ENCODE measurements at regions not wholly inside any gene's neighbourhood (a gene's known extent, or its start where the extent isn't known, plus 50 kb on each side); places are given as distances from the start of the nearest gene placed in this dataset.

DNA sequence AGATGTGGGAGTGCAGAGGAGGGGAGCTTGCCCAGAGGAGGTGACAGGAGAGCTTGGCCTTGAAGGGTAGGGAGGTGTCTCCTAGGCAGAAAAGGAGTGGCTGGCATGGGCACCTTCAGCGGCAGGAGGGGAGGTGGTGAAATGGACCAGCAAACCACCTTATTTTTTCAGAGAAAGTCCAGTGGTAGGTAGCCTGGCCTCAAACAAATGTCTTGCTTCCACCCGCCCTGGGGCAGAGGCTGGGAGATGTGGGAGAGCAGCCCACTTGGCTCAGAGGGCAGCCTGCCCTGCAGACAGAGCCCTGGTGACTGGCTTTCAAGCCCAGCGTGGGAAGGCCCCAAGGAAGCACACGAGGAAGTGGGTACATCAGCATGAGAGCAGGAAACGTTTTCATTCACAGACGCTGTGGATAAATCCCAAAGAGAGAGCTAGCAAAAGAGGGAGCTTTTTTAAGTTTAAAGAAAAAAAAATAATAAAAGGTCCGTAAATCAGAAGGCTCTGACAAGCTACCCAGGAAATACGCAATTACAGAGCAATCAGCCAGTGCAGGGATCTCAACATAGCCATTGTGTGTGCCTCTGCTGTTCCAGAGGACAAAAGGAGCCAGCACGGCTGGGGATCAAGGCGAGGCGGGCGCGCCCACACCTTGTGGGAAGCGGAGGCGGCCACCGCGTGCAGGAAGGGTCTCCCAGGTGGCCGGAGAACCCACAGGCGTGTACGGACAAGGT, 238.7 kb upstream of the PLET1 start:
- H3K27me3 ChIP-seq (ENCODE audit: low read depth, low read length) = no peaks in the 10 kb centered on the region

GRCh38 chr11:112499881-112500204, 239.2 kb upstream of the PLET1 start:
- Histone ChIP-seq H3K27ac (ENCODE audit: low read length) (no peak overlapping the region), H3K4me3 (ENCODE audit: low read depth in 1 of 2, low read length in 2 of 2) (no peak overlapping the region), H3K36me3 (ENCODE audit: control insufficient read depth in 1 of 2, insufficient read depth in 2 of 2, low read length in 2 of 2) (no peaks in the 10 kb centered on the region), H3K4me1 (ENCODE audit: control insufficient read depth in 1 of 2, insufficient read depth in 2 of 2, low read length in 2 of 2) (no peaks in the 10 kb centered on the region), H3K9me3 (ENCODE audit: control insufficient read depth in 1 of 2, low read length in 2 of 2) (no peaks in the 10 kb centered on the region), H3K27me3 (ENCODE audit: low read depth, low read length) (no peaks in the 10 kb centered on the region)

More for the DNA sequence above, 238.7 kb upstream of the PLET1 start:
- H3K4me1 ChIP-seq (ENCODE audit: control insufficient read depth in 1 of 2, insufficient read depth in 2 of 2, low read length in 2 of 2) = no peaks in the 10 kb centered on the region
- H3K4me3 ChIP-seq (ENCODE audit: low read depth in 1 of 2, low read length in 2 of 2) = no peak overlapping the region
- no peaks in the 10 kb centered on the region for H3K9me3 ChIP-seq (ENCODE audit: control insufficient read depth in 1 of 2, low read length in 2 of 2)
- no peaks in the 10 kb centered on the region for H3K36me3 ChIP-seq (ENCODE audit: control insufficient read depth in 1 of 2, insufficient read depth in 2 of 2, low read length in 2 of 2)
- H3K27ac ChIP-seq (ENCODE audit: low read length) = no peak overlapping the region

- H3K4me1 ChIP-seq (ENCODE audit: control insufficient read depth in 1 of 2, insufficient read depth in 2 of 2, low read length in 2 of 2) = no peaks in the 10 kb centered on the region
- H3K27ac ChIP-seq (ENCODE audit: low read length) = no peak overlapping the region
- H3K9me3 ChIP-seq (ENCODE audit: control insufficient read depth in 1 of 2, low read length in 2 of 2) = no peaks in the 10 kb centered on the region
- no peaks in the 10 kb centered on the region for H3K36me3 ChIP-seq (ENCODE audit: control insufficient read depth in 1 of 2, insufficient read depth in 2 of 2, low read length in 2 of 2)
- no peak overlapping the region for H3K4me3 ChIP-seq (ENCODE audit: low read depth in 1 of 2, low read length in 2 of 2)
- H3K27me3 ChIP-seq (ENCODE audit: low read depth, low read length) = no peaks in the 10 kb centered on the region
These were observed 242.8 kb upstream of the PLET1 start for GRCh38 chr11:112503410-112503809.

- Histone ChIP-seq H3K36me3 (ENCODE audit: control insufficient read depth in 1 of 2, insufficient read depth in 2 of 2, low read length in 2 of 2) (no peaks in the 10 kb centered on the region), H3K27me3 (ENCODE audit: low read depth, low read length) (no peaks in the 10 kb centered on the region), H3K27ac (ENCODE audit: low read length) (no peak overlapping the region)
These were observed 243.4 kb upstream of the PLET1 start for GRCh38 chr11:112504056-112504455.

DNA sequence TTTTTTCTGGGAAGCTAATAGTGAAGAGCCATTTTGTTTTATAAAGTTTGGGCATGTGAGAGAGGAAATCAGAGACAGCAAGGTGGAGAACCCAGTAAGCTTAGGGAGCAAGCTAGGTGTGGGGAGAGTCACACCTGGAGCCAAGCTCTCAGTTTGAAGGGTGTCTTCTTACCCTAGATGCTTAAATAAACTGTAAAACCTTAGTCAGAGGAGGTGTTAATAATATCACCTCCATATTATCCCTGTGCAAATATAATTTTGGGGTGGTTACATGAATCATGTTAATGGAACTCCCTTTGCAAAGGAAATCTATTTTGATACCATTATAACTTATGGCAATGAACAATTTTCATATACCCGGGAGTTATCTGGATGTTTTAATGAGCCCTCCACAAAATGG, 246.2 kb upstream of the PLET1 start:
- Histone ChIP-seq H3K4me1 (ENCODE audit: control insufficient read depth in 1 of 2, insufficient read depth in 2 of 2, low read length in 2 of 2) (no peaks in the 10 kb centered on the region), H3K9me3 (ENCODE audit: control insufficient read depth in 1 of 2, low read length in 2 of 2) (no peaks in the 10 kb centered on the region), H3K27me3 (ENCODE audit: low read depth, low read length) (no peaks in the 10 kb centered on the region), H3K36me3 (ENCODE audit: control insufficient read depth in 1 of 2, insufficient read depth in 2 of 2, low read length in 2 of 2) (no peaks in the 10 kb centered on the region), H3K4me3 (ENCODE audit: low read depth in 1 of 2, low read length in 2 of 2) (no peak overlapping the region), H3K27ac (ENCODE audit: low read length) (no peak overlapping the region)

More at GRCh38 chr11:112504056-112504455, 243.4 kb upstream of the PLET1 start:
- H3K4me1 ChIP-seq (ENCODE audit: control insufficient read depth in 1 of 2, insufficient read depth in 2 of 2, low read length in 2 of 2) = no peaks in the 10 kb centered on the region
- no peaks in the 10 kb centered on the region for H3K9me3 ChIP-seq (ENCODE audit: control insufficient read depth in 1 of 2, low read length in 2 of 2)
- no peak overlapping the region for H3K4me3 ChIP-seq (ENCODE audit: low read depth in 1 of 2, low read length in 2 of 2)

GRCh38 chr11:112507281-112507680, 246.6 kb upstream of the PLET1 start:
- H3K36me3 ChIP-seq (ENCODE audit: control insufficient read depth in 1 of 2, insufficient read depth in 2 of 2, low read length in 2 of 2) = no peaks in the 10 kb centered on the region
- no peaks in the 10 kb centered on the region for H3K4me1 ChIP-seq (ENCODE audit: control insufficient read depth in 1 of 2, insufficient read depth in 2 of 2, low read length in 2 of 2)
- H3K9me3 ChIP-seq (ENCODE audit: control insufficient read depth in 1 of 2, low read length in 2 of 2) = no peaks in the 10 kb centered on the region
- no peak overlapping the region for H3K4me3 ChIP-seq (ENCODE audit: low read depth in 1 of 2, low read length in 2 of 2)
- no peak overlapping the region for H3K27ac ChIP-seq (ENCODE audit: low read length)
- H3K27me3 ChIP-seq (ENCODE audit: low read depth, low read length) = no peaks in the 10 kb centered on the region

- no peaks in the 10 kb centered on the region for H3K9me3 ChIP-seq (ENCODE audit: control insufficient read depth in 1 of 2, low read length in 2 of 2)
- H3K4me3 ChIP-seq (ENCODE audit: low read depth in 1 of 2, low read length in 2 of 2) = no peak overlapping the region
- H3K4me1 ChIP-seq (ENCODE audit: control insufficient read depth in 1 of 2, insufficient read depth in 2 of 2, low read length in 2 of 2) = no peaks in the 10 kb centered on the region
- H3K27ac ChIP-seq (ENCODE audit: low read length) = no peak overlapping the region
- no peaks in the 10 kb centered on the region for H3K36me3 ChIP-seq (ENCODE audit: control insufficient read depth in 1 of 2, insufficient read depth in 2 of 2, low read length in 2 of 2)
- H3K27me3 ChIP-seq (ENCODE audit: low read depth, low read length) = no peaks in the 10 kb centered on the region
These were observed 248.1 kb upstream of the PLET1 start for GRCh38 chr11:112508750-112509149.

GRCh38 chr11:112509300-112509699, 248.6 kb upstream of the PLET1 start:
- no peaks in the 10 kb centered on the region for H3K27me3 ChIP-seq (ENCODE audit: low read depth, low read length)
- no peaks in the 10 kb centered on the region for H3K36me3 ChIP-seq (ENCODE audit: control insufficient read depth in 1 of 2, insufficient read depth in 2 of 2, low read length in 2 of 2)
- H3K4me1 ChIP-seq (ENCODE audit: control insufficient read depth in 1 of 2, insufficient read depth in 2 of 2, low read length in 2 of 2) = no peaks in the 10 kb centered on the region
- H3K9me3 ChIP-seq (ENCODE audit: control insufficient read depth in 1 of 2, low read length in 2 of 2) = no peaks in the 10 kb centered on the region
- H3K27ac ChIP-seq (ENCODE audit: low read length) = no peak overlapping the region
- no peak overlapping the region for H3K4me3 ChIP-seq (ENCODE audit: low read depth in 1 of 2, low read length in 2 of 2)

- H3K27ac ChIP-seq (ENCODE audit: low read length) = no peak overlapping the region
- H3K4me1 ChIP-seq (ENCODE audit: control insufficient read depth in 1 of 2, insufficient read depth in 2 of 2, low read length in 2 of 2) = no peaks in the 10 kb centered on the region
- H3K9me3 ChIP-seq (ENCODE audit: control insufficient read depth in 1 of 2, low read length in 2 of 2) = no peaks in the 10 kb centered on the region
- no peaks in the 10 kb centered on the region for H3K27me3 ChIP-seq (ENCODE audit: low read depth, low read length)
- H3K4me3 ChIP-seq (ENCODE audit: low read depth in 1 of 2, low read length in 2 of 2) = no peak overlapping the region
- no peaks in the 10 kb centered on the region for H3K36me3 ChIP-seq (ENCODE audit: control insufficient read depth in 1 of 2, insufficient read depth in 2 of 2, low read length in 2 of 2)
These were observed 250.6 kb upstream of the PLET1 start for GRCh38 chr11:112511271-112511670.

DNA sequence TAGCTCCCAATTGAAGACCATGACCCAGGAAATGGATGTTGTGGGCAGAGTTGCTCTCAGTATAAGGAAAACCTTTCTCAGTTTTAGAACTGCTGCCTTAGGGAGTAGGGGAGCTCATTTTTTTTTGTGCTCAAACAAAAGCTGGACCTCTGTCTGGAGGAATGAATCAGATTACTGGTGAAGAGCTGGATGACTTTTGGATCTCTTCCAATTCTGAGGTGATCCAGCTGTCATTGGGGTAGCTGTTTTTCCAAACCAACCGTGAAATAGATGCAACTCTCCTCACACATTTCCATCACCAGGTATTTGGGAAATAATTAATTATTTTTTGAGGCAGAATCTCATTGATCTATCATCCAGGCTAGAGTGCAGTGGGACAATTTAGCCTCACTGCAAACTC, 251.3 kb upstream of the PLET1 start:
- H3K36me3 ChIP-seq (ENCODE audit: control insufficient read depth in 1 of 2, insufficient read depth in 2 of 2, low read length in 2 of 2) = no peaks in the 10 kb centered on the region
- H3K27ac ChIP-seq (ENCODE audit: low read length) = no peak overlapping the region
- H3K4me1 ChIP-seq (ENCODE audit: control insufficient read depth in 1 of 2, insufficient read depth in 2 of 2, low read length in 2 of 2) = no peaks in the 10 kb centered on the region
- H3K9me3 ChIP-seq (ENCODE audit: control insufficient read depth in 1 of 2, low read length in 2 of 2) = no peaks in the 10 kb centered on the region
- no peak overlapping the region for H3K4me3 ChIP-seq (ENCODE audit: low read depth in 1 of 2, low read length in 2 of 2)
- H3K27me3 ChIP-seq (ENCODE audit: low read depth, low read length) = no peaks in the 10 kb centered on the region

DNA sequence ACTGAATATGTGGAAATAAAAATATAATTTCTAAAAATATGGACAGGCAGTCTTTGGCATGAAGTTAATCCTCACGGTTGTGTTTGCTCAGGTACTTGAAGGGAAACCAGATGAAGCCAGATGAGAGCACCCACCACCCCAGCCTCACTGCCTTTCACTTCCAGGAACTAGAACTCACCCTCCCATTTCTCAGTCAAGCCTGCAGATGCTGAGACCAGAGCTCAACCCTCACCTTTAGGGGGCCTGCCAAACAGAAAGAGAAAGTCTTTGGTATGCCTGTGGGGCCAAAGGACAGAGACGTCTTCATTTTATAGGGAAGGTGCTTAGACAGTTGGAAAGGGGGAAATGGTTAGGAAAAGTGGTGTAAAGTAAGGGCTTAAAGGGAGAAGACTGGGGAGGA, 252.8 kb upstream of the PLET1 start:
- Histone ChIP-seq H3K27ac (ENCODE audit: low read length) (no peak overlapping the region), H3K9me3 (ENCODE audit: control insufficient read depth in 1 of 2, low read length in 2 of 2) (no peaks in the 10 kb centered on the region), H3K36me3 (ENCODE audit: control insufficient read depth in 1 of 2, insufficient read depth in 2 of 2, low read length in 2 of 2) (no peaks in the 10 kb centered on the region), H3K4me1 (ENCODE audit: control insufficient read depth in 1 of 2, insufficient read depth in 2 of 2, low read length in 2 of 2) (no peaks in the 10 kb centered on the region), H3K4me3 (ENCODE audit: low read depth in 1 of 2, low read length in 2 of 2) (no peak overlapping the region), H3K27me3 (ENCODE audit: low read depth, low read length) (no peaks in the 10 kb centered on the region)

GRCh38 chr11:112514011-112514740, 253.5 kb upstream of the PLET1 start:
- no peak overlapping the region for H3K27ac ChIP-seq (ENCODE audit: low read length)
- no peak overlapping the region for H3K4me3 ChIP-seq (ENCODE audit: low read depth in 1 of 2, low read length in 2 of 2)
- no peaks in the 10 kb centered on the region for H3K27me3 ChIP-seq (ENCODE audit: low read depth, low read length)
- H3K36me3 ChIP-seq (ENCODE audit: control insufficient read depth in 1 of 2, insufficient read depth in 2 of 2, low read length in 2 of 2) = no peaks in the 10 kb centered on the region
- no peaks in the 10 kb centered on the region for H3K4me1 ChIP-seq (ENCODE audit: control insufficient read depth in 1 of 2, insufficient read depth in 2 of 2, low read length in 2 of 2)
- H3K9me3 ChIP-seq (ENCODE audit: control insufficient read depth in 1 of 2, low read length in 2 of 2) = no peaks in the 10 kb centered on the region

Measured in muscle layer of duodenum (tissue), 2 donors.